ENCODE measurements at regions not wholly inside any gene's neighbourhood (a gene's known extent, or its start where the extent isn't known, plus 50 kb on each side); places are given as distances from the start of the nearest gene placed in this dataset.

DNA sequence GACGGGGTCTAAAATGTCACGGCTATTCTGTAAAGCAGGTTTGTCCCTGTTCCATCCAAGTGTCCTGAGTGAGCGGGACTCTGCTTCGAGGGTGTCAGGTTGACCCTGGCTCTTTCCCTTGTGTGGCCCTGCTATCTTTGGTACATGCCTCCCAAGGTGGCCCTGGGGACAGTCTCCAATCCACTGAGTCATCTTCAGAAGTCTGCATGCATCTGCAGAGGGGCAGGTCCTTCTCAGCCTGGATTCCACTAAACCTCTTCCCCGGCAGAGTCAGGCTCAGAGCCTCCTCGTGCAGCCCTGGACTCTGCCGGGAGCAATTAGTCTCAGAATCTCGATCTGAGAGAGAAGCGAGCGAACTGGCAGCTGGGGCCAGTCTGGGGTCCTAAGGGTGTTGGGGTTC is 50.1 kb upstream of the KCNJ15 start:
- no peak for DNase-seq

All from amniotic stem cell (primary cell).